ENCODE measurements at regions not wholly inside any gene's neighbourhood (a gene's known extent, or its start where the extent isn't known, plus 50 kb on each side); places are given as distances from the start of the nearest gene placed in this dataset.

GRCh38 chr16:55214974-55215494 is 109.0 kb upstream of the IRX6 start:
- intact Hi-C loops (cut with micrococcal nuclease): no loop called here

- intact Hi-C loops (cut with micrococcal nuclease): no loop called here
Measured at GRCh38 chr16:55217392-55217791, 106.6 kb upstream of the IRX6 start.

- intact Hi-C loops (cut with micrococcal nuclease): no loop called here
Measured at GRCh38 chr16:55221836-55222235, 102.2 kb upstream of the IRX6 start.

GRCh38 chr16:55222486-55222885 is 101.5 kb upstream of the IRX6 start:
- intact Hi-C loops (cut with micrococcal nuclease): no loop called here

- intact Hi-C loops (cut with micrococcal nuclease): no loop called here
Measured at GRCh38 chr16:55225972-55226542, 97.9 kb upstream of the IRX6 start.

- intact Hi-C loops (cut with micrococcal nuclease): no loop called here
Measured at GRCh38 chr16:55232822-55233221, 91.2 kb upstream of the IRX6 start.

- intact Hi-C loops (cut with micrococcal nuclease): no loop called here
Measured at GRCh38 chr16:55233464-55233863, 90.5 kb upstream of the IRX6 start.

GRCh38 chr16:55236655-55237054 is 87.3 kb upstream of the IRX6 start:
- intact Hi-C loops (cut with micrococcal nuclease): no loop called here

- intact Hi-C loops (cut with micrococcal nuclease): no loop called here
Measured at GRCh38 chr16:55239723-55240122, 84.3 kb upstream of the IRX6 start.

GRCh38 chr16:55240888-55241287 is 83.1 kb upstream of the IRX6 start:
- intact Hi-C loops (cut with micrococcal nuclease): no loop called here

GRCh38 chr16:55242667-55243066 is 81.3 kb upstream of the IRX6 start:
- intact Hi-C loops (cut with micrococcal nuclease): no loop called here

GRCh38 chr16:55248058-55248457 is 75.9 kb upstream of the IRX6 start:
- intact Hi-C loops (cut with micrococcal nuclease): no loop called here

GRCh38 chr16:55248494-55248893 is 75.5 kb upstream of the IRX6 start:
- intact Hi-C loops (cut with micrococcal nuclease): no loop called here

- intact Hi-C loops (cut with micrococcal nuclease): no loop called here
Measured at GRCh38 chr16:55249361-55249760, 74.6 kb upstream of the IRX6 start.

GRCh38 chr16:55249936-55250335 is 74.1 kb upstream of the IRX6 start:
- intact Hi-C loops (cut with micrococcal nuclease): no loop called here

- intact Hi-C loops (cut with micrococcal nuclease): no loop called here
Measured at GRCh38 chr16:55250701-55251100, 73.3 kb upstream of the IRX6 start.

GRCh38 chr16:55251151-55251550 is 72.9 kb upstream of the IRX6 start:
- intact Hi-C loops (cut with micrococcal nuclease): no loop called here

- intact Hi-C loops (cut with micrococcal nuclease): no loop called here
Measured at GRCh38 chr16:55252577-55252976, 71.4 kb upstream of the IRX6 start.

GRCh38 chr16:55253987-55254386 is 70.0 kb upstream of the IRX6 start:
- intact Hi-C loops (cut with micrococcal nuclease): no loop called here

GRCh38 chr16:55255733-55256282 is 68.2 kb upstream of the IRX6 start:
- intact Hi-C loops (cut with micrococcal nuclease): loop anchor here (2.0 kb wide), 1 partner anchor 1363 kb away; no protein-coding TSS in a partner anchor

GRCh38 chr16:55256412-55257016 is 67.5 kb upstream of the IRX6 start:
- intact Hi-C loops (cut with micrococcal nuclease): loop anchor here (2.0 kb wide), 1 partner anchor 1364 kb away; no protein-coding TSS in a partner anchor

- intact Hi-C loops (cut with micrococcal nuclease): loop anchor here (2.0 kb wide), 3 partner anchors 1311 to 1483 kb away; no protein-coding TSS in a partner anchor
Measured at GRCh38 chr16:55257966-55258613, 65.9 kb upstream of the IRX6 start.
